GM18520 (cell line): ENCODE measurements at regions not wholly inside any gene's neighbourhood (a gene's known extent, or its start where the extent isn't known, plus 50 kb on each side); places are given as distances from the start of the nearest gene placed in this dataset.

ENCODE experiments used
- ATAC-seq: cut with Tn5 transposase; IDR thresholded peaks from one replicate; pipeline ENCODE4 v1.9.1; 2021; ENCODE audit not compliant: unreplicated experiment

DNA sequence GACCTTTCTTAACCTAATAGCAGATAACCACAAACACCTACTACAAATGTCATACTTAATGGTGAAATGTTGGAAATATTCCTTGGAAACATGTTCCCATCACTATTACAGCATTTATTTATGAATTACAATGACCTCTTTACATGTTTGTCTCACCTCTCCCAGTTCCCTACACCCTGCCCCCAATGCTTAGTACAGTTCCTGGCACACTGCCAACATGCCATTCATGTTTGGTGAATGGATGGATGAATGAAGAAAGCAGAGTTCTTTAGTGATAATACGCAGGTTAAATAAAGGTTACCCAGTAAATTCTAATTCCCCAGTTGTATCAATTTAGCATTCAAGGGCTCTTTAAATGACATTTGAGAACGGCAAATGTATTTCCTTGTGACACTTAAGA, 259.9 kb upstream of the ATP11B start:
- no peak for ATAC-seq

DNA sequence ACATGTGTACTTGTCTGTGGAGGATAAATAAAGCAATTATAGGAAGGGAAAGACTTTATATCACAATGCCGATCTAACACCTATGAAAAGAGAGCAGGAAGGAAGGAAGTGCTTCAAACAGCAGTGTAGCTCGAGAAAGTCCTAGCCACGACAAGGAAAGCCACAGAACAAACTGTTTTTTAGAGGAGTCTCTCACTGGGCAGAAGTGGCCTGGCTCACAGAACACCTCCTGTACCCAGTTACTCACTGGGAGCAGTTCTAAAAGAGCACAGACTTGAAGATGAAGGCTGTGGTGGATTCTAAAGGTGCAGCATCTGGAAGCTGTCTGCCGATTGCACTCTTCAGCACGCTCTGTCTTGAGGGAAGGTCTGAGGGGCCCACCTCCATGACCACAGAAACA, 248.8 kb upstream of the ATP11B start:
- no peak for ATAC-seq

DNA sequence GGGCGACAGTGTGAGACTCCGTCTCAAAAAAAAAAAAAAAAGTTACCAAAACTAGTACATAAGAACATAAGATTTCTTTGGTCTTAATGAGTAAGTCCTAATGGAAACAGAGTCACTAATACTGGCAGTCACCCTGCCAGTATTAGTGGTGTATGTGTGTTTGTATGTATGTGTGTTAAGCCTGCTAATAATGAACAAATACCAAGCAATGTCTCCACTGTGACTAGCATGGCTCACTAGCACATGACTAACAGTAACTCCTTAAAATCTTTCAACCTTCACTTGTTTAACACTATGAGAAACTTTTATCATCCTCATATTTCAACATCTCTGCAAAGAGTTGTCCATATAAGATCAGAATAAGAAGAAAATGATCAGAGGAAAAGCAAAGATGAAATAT, 231.0 kb upstream of the ATP11B start:
- ATAC-seq, result no peak

DNA sequence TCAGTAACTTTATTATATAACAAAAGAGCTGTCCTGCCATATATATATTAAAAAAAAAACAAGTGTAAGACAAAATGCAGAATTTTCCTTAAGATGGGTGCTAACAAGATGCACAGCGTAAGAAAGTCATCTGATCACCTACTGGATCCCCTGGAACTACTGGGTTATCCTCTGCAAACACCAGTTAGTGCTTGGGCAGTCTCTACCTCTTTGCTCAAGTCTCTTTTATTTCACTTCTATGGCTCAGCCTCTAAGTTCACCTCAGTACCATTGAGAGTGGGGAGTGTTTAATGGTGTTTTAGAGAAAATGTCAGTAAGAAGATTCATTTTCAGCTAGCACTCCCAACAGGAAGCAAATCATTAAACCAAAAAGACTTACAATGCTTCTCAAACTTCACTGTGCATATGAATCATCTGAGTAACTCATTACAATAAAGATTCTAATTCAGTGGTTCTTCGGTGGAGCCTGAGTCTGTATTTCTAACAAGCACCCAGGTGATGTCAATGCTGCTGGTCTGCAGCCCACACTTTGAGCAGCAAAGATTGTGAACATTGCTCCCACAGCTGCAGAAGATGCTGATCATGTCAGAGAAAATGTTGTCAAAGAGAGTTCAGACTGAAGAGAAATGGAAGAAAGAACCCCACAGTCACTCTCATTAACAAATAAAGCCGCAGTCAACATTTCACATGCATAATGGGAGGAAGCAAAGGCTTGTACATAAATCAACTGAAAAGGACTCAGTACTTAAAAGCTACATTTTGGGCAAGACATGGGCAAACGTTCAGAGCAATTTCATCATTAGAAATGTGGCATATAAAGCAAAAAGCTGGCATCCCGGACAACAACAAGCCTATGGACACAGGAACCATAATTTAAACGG, 227.1 kb upstream of the ATP11B start:
- no peak for ATAC-seq

DNA sequence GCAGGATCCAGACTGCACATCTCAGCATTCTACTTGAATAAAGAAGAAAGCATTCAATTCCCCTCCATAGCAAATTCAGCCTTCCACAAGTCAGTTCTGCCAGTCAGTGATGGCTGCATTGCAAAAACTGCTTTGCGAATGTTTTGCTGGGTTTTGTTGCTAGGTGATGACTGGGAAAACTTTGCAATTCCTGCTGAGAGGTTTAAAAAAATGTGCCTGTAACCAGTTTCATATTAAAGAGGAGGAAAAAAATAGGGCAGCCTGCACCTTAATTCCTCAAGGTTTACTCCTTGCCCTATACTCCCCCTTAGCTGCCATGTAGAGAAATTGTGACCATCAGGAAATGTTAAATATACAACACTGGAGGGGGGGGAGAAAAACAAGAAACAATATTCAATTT, 225.6 kb upstream of the ATP11B start:
- ATAC-seq, result no peak

DNA sequence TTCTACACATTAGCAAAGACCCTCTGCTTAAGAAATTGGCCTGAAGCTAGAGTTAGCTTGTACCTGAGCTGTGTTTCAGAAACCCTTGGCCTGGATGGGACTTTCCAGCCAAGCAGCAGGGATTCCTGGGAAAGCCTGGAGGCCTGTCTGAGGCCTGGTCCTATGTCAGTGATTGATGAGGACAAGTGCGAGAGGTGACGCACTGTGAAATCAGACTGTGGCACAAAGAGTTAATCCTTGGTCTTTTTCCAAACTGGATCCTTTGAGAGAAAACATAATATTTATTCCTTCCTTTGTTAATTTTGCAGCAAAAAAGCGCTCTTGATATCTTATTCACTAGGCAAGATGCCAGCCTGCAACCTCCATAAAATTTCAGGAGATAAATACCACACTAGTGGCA, 225.0 kb upstream of the ATP11B start:
- ATAC-seq, result no peak

DNA sequence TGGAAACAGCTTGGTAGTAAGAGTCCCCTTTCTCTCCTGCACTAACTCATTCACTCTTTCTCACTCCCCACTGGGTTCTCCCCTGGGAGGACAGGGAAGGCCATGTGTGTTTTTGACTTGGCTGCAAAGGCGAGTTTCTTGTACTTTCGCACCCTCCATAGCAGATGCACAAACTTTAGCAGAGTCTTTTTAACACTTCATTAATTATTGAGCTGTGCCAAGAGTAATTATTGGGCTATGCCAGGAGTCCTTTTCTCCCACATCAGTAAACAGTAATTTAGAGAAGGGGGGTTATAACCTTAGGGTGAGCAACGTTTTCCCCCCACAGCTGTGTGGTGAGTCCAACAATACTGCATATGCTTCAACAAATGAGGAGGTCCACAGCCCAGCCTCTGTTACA, 224.4 kb upstream of the ATP11B start:
- ATAC-seq, result no peak

DNA sequence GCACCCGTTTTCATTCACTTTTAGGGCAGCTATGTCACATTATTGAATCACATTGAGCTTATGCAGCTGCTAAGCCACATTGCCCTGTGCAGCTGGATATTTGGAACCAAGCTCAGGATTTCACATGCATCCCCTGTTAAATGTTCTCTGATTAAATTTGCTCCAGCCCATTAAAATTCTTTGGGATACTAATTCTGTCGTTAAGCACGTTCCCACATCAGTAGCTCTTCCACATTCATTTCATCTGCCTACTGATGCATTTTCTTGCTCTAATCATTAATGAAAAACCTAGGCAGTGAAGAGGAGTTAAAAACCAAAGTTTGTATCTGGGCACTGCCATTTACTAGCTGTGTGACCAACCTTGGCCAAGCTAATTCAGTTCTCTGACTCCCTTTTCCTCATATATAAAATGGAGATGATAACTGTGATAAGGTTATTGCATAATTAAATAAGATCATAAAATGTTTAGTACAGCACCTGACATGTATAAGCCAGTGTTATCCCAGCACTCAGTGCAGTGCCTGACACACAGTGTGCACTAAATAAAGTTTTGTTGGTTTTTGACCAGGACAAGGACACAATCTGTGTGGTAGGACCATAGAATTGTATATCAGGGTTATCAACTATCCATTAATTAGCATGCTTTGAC, 222.2 kb upstream of the ATP11B start:
- no peak for ATAC-seq

DNA sequence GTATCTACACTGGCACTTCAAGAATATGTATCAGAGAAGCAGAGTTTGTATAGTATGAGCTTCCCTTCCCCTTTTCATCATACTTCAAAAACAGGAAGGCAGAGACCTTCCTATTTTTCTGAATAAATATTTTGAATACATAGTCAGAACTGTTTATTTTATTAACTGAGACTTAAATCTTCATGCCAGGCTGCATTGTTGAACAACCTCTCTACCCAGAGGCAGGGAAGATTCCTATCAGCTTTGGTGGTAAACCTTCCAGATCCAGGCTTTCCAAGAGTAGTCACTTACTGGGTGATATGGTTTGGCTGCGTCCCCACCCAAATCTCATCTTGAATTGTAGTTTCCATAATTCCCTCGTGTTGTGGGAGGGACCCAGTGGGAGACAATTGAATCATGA, 217.4 kb upstream of the ATP11B start:
- no peak for ATAC-seq

DNA sequence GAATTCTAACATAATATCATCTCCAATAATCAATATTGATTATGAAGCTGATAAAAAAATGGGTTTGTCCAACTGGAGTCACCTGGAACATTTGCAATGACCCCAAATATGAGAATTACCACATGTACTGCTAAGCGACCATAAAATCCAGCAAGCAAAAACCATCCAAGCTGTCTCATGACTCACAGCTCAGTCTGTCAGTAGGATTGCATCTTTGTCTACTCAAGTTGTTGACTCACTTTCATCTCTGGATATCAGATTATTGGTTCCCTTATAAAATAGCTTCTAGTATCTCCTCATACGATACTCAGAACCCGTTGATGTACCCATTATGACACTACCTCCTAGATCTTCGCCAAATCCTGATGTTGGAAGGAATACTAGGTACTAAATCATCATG, 209.8 kb upstream of the ATP11B start:
- ATAC-seq, result no peak

DNA sequence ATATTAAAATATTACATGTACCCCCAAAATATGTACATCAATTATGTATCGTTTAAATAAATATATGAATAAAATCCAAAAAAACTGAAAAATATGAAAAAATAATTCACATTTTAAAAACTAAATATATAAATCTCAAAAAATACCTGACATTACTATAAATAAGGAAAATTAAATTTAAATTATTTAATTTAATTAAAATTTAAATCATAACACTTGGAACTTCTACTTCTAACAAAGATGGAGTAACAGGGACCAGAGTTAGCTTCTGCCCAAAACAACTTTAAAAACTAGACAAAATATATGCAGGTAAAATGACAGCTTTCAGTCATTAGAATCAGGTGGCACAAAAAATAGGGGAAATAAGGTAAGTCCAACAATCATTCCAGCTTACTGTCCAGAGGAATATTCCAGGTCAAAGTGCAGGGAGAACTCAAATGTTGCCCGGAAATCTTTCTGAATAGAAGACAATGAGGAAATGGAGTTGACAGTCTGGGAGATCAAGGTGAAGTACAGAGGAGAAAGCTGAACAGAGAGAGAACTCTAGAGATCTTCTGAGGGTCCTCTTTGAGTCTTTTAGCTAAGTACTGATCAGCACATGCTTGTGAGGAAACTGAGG, 207.7 kb upstream of the ATP11B start:
- no peak for ATAC-seq

DNA sequence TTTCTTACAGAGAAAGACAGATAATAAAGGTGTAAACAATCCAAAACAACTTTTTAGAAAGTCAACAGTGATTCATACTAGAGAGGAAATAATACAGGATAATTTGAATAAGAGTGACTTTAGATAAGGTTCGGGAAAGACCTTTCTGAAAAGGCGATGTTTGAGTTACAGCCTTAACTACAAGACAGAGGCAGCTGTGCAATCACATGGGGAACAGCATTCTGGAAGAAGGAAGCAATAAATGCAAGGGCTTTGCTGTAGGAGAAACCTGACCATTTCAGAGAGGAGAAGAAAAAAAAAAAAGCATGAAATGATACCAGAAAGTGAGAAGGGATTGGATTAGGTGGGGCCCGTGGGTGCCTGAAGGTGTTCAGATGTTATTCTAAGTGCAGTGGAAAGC, 200.6 kb upstream of the ATP11B start:
- ATAC-seq, result no peak

DNA sequence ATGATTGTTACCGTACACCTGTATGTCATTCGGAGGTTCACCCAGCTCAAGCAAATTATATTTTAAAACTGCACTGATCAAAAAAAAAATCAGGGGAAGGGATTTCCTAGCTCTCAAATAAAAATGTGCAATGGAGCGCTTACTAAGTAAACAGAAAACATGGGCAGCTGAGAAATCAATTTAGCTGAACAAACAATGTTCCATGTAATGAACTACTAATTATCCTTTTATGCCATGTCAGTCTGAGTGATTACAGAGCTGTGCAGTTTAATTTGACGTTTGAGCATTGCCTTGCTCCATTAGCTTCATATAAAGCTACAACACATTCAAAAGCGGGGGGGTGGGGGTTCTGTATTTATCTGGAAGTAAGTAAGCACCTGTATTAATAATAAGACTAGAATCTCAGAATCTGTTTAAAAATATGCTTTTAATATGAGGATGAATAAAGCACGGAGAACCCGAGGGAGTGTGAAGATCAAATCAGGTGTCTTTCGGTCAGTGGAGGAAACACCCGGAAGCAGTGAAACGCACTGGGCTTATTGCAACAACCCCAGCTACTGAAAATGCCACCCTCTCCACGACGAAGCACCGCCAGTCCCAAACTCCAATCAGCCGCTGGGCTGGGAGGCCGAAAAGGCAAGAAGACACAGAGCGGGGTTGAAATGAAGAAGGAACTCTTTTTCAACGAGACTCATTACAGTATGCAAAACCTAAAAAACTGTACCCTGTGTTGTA, 196.5 kb upstream of the ATP11B start:
- ATAC-seq, result no peak

DNA sequence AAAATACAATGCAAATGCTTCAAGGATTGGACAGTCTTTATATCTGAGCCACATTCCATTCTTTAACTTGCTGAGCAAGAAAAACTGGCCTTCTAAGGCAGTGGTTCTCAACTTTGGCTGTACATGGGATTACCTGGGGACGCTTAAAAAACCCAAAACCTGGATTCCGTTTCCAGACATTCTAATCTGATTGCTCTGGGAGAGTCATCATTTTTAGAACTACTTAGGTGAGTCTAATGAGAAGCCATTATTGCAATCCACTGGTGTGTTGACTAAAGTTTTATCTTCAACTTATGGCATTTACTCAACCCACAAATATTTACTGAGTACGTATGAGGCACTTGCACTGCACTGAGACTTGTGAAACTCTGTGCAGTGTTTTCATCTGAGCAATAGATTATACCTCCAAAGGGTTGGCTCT, 195.7 kb upstream of the ATP11B start:
- no peak for ATAC-seq

DNA sequence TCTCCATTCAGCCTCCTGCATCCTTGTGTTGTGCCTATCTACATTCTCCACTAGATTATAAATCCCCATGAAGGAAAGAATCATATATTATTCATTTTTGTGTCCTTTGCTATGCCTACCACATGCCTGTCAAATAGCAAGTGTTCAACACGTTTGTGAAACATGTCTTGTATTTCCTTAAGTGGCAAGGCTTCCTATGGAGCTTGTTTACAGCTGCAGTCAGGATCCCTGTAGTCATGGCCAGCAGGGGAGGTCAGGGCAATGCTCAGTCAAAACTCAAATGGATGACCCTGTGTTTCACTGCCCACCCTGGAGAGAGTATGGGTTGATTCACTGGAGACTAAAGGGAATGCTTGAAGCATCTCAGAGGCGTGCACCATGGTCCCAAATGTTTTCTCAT, 191.7 kb upstream of the ATP11B start:
- no peak for ATAC-seq

DNA sequence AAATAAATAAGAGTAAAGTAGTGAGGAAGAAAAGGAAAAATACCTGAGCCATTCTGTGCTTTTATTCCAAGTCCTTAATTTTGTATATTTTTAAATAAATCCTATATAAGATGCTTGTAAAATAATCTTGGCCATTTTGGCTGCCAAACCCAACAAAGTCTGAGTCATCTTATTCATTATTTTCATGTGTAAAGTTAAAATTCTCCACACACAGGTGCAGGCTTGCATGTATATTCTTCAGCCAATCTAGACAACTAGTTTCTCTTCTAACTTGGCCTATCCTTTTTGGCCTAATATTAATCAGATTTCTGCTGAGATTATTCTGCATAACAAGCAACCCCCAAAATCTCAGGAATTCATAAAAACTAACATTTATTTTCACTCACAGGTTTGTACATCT, 189.8 kb upstream of the ATP11B start:
- ATAC-seq, result no peak

DNA sequence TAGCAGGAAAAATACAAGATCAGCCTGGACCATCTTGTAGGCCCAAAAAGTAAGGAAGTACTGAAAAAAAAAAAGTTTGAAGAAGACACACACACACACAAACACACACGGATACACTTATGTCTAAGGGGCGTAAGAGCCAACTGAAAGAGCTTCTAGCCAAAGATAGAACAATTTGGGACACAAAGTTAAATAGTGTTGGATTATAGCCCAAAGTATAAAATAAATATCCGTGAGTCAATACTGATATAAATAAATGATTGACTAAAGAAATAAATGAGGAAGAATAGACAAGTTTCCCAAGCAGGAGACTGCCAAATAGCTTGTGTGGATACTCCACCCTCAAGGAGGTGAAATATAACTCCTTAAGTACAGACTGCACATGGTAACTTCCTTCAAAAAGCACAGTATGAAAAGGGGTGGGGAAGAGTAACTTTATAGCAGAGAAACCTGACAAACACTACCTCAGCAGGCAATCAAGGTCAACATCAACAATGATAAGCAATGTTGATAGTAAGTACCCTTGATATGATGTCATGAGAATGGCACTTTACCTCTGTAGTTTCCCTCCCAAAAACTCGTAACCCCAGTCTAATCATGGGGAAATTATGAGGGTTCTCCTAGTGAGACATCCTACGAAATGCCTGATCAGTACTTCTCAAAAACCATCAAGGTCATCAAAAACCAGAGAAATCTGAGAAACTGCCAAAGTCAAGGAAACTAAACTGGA, 187.3 kb upstream of the ATP11B start:
- ATAC-seq, result no peak

DNA sequence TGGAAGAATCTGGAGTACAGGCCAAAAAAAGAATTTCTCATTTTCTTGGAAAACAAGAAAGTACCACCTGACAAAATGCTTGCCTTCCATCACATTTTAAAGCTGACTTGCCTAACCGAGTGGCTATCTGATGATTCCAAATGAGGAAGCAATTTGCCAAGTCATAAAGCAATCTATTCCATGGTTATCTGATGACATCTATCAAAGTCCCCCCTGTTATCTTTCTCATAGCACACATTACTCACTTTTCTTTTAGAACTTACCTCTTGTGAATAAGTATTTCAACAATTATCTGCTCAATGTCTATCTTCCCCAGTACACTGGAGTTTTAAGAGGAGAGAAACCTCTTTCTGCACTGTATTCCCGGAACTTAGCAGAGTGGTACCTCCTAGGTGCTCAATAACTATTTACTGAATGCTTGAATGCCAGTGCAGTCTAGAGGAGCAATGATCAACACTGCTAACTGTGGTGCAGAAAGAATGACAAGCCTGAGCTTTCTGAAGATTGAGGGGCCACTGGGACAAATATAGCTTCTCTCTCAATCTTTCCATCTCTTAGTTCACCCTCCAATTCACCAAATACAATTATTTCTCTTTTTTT, 186.3 kb upstream of the ATP11B start:
- ATAC-seq, result no peak

DNA sequence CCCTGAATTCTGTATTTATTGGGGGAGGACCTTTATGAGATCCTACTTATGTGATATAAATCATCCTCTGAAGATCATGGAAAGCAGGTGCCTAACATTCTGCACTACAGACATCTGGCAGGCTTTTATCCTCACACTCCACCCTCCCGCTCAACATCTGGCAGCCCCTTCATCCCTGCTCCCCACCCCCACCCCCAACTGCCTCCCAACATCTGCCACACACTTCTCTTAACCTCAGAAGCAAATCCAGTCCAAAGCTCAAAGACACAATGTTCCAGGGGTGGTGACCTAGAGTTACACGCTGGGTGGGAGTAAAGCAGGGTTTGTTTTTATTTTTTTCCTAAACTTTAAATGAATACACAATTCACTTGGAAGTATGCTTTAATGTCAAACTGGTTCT, 184.5 kb upstream of the ATP11B start:
- no peak for ATAC-seq

DNA sequence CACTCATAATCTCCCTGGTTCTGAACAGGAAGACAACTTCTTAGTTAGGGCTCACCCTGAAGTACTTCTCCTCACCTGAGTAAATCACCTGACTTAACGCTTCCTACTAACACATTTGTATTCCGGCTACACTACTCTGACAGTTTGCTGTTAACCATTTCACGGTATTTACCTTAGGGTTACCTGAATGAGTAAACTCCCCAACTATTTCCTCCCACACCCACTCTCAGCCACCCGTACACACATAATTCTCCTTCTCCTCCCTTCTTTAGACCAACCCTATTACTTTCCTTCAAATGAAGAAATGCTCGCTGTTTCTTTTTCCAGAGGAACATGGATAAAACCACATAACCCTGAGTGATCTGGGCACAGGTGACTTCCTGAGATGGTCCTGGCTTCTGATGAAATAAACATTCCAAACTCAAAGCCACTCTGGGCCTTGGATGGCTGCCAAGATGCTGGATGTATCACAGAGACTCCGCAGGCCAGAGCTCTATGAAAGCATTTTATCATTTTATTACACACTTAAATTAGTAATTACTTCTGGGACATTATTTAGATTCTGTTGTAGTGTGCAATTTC, 183.6 kb upstream of the ATP11B start:
- ATAC-seq, result no peak
